HEK293 (cell line): ENCODE measurements at regions not wholly inside any gene's neighbourhood (a gene's known extent, or its start where the extent isn't known, plus 50 kb on each side); places are given as distances from the start of the nearest gene placed in this dataset.

Source experiments
- BCL11A ChIP-seq: fragments of 450-650 bp; formaldehyde crosslinking; IDR thresholded peaks from 2 replicates; pipeline ENCODE4 v1.5.1; 2016; ENCODE audit warnings: low read depth, missing biosample characterization, missing genetic modification characterization
- TCF7L2 ChIP-seq: IDR thresholded peaks from 2 replicates; pipeline ENCODE4 v1.6.1; 2011; ENCODE audit warnings: low read depth, mild to moderate bottlenecking, inconsistent platforms, low read length, moderate library complexity, borderline replicate concordance
- YY1 ChIP-seq: fragments of 450-650 bp; formaldehyde crosslinking; IDR thresholded peaks from 2 replicates; pipeline ENCODE4 v1.5.1; 2018; ENCODE audit warnings: missing biosample characterization, missing genetic modification characterization
- ZNF2 ChIP-seq: fragments of 450-650 bp; formaldehyde crosslinking; IDR thresholded peaks from 2 replicates; pipeline ENCODE4 v1.5.1; 2016; ENCODE audit warnings: missing biosample characterization, missing genetic modification characterization
- ZNF302 ChIP-seq: fragments of 450-650 bp; formaldehyde crosslinking; IDR thresholded peaks from 2 replicates; pipeline ENCODE4 v1.5.1; 2016; ENCODE audit warnings: missing biosample characterization, missing genetic modification characterization, low read depth
- ZNF747 ChIP-seq: fragments of 450-650 bp; formaldehyde crosslinking; IDR thresholded peaks from 2 replicates; pipeline ENCODE4 v1.5.1; 2016; ENCODE audit warnings: missing biosample characterization, missing genetic modification characterization
- TF ChIP-seq, protein P1 (sequence below): fragments of 450-650 bp; formaldehyde crosslinking; IDR thresholded peaks from 2 replicates; pipeline ENCODE4 v1.5.1; 2016; ENCODE audit warnings: missing biosample characterization, missing genetic modification characterization

DNA sequence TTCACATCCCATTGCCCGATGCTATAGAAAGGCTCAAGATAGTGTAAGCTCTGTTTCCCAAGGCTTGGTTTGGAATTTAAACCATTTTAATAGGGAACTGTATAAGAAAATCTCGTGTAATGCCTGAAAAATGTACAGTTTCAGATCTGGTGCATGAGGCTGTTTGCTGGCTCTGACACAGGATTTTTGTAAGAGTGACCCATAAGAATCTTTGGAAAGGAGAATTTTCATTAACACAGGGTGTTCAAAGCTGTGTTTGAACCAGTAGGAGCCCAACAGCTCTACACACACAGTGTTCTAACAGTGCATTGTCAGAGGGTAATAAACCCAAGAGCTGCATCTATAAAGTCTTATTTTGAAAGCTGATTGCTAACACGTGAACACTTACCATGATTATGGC is 293.5 kb downstream of the PRL start:
- TF ChIP-seq, protein P1, sequence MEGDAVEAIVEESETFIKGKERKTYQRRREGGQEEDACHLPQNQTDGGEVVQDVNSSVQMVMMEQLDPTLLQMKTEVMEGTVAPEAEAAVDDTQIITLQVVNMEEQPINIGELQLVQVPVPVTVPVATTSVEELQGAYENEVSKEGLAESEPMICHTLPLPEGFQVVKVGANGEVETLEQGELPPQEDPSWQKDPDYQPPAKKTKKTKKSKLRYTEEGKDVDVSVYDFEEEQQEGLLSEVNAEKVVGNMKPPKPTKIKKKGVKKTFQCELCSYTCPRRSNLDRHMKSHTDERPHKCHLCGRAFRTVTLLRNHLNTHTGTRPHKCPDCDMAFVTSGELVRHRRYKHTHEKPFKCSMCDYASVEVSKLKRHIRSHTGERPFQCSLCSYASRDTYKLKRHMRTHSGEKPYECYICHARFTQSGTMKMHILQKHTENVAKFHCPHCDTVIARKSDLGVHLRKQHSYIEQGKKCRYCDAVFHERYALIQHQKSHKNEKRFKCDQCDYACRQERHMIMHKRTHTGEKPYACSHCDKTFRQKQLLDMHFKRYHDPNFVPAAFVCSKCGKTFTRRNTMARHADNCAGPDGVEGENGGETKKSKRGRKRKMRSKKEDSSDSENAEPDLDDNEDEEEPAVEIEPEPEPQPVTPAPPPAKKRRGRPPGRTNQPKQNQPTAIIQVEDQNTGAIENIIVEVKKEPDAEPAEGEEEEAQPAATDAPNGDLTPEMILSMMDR = no peak
- TF ChIP-seq ZNF2 (tag by site-specific recombination) (no peak), ZNF747 (tag by site-specific recombination) (no peak), YY1 (no peak), ZNF302 (tag by site-specific recombination) (no peak), TCF7L2 (no peak), BCL11A (tag by site-specific recombination) (no peak)
